ENCODE measurements at regions not wholly inside any gene's neighbourhood (a gene's known extent, or its start where the extent isn't known, plus 50 kb on each side); places are given as distances from the start of the nearest gene placed in this dataset.

DNA sequence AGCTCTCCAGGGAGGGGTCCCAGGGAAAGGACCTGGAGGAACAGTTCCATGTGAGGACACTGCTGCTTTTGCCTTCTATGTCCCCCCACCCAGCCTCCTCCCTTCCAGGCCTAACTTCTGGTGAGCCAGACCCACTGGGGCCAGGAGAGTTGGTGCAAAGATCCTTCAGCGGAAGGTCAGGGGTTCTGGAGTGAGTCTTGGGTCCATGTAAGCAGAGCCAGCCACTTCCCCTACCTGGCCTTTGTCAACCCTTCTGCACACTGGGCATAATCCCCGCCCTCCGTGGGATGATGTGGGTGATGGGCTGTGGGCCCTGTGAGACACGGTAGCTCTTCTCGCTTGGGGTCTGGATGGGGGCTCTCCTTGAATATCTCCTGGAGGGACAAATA lies 76.9 kb downstream of the RHOB start:
- no peak for TF ChIP-seq ZFX (IDR thresholded peaks at IDR 0.05)
- no peak for TF ChIP-seq CTCF (conservative IDR thresholded peaks at IDR 0.05)
- H3K27ac ChIP-seq: no peak overlapping the region

DNA sequence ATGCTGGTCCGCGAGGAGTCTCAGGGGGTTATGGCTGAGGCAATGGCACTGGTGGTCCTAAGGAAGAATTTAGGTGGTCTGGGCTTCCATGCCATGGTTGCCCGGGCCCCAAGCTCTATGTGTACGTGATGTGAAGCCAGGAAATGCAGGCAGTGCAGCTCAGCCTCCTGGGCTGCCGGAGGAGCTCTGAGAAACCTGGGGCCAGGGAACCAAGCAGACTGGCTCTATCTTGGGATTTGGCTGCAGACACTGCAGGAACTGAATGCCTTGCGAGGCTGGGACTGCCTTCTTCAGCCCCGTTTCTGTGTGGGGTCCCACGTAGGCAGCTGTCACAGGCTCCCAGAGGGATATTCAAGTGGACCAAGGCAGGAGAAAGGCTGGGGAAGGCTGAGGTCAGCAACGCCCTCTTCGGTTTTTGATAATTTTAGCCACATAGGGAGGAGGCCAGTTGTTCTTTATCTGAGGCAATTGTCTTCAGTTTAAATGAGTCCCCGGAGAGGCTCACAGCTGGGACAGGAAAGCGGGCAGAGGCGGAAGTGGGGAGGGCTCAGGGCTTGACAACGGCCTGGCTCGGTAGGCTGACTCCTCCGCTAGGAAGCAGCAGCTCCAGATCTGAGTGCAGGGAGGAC lies 77.7 kb downstream of the RHOB start:
- no peak for TF ChIP-seq ZFX (IDR thresholded peaks at IDR 0.05)
- no peak for TF ChIP-seq CTCF (conservative IDR thresholded peaks at IDR 0.05)

DNA sequence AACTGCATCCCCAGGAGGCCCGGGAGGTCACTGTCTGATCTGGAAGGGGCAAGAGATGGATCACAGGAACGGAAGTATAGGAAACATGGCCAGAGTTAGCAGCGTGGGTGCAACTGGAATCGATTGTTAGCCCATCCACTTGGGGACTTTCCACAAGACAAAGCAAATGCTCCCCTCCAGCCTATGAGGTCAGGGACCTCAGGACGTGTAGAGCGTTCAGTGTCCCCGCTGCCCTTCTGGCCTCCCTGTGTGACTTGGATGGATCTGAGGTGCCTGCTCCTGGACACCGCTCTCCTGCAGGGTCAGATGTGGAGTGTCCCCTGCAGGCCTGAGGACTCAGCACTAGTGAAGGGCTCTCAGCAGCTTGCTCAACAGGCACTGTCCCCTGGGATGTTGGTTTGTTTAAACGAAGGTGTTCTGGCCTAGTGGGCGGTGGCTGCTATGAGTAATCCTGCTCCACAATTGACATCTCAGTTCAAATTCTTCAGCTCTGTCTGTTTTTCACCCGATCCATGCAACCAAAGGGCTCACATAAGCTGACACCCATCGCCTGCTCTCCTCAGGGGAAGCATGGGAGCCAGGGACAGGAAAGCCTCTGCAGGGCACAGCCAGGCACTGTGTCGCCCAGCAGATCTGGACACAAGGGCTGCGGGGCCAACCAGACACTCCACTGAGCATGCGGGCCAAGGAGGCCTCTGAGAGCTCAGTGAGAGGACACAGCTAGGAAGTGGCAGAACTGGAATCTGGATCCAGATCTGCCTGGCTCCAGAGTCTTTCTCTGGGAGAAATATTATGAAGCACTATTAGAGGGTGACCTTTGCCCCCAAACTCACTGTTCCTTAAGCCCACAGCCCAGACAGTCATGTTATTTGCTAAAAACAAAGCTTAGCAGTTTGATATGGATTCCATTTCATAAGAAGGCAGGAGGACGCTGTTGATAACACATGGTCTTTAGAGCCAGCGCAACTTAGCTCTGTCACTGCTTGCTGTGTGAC lies 78.5 kb downstream of the RHOB start:
- TF ChIP-seq ZFX (IDR thresholded peaks at IDR 0.05): no peak
- no peak for TF ChIP-seq CTCF (conservative IDR thresholded peaks at IDR 0.05)
- H3K27ac ChIP-seq: no peak overlapping the region

More for the DNA sequence above, 77.7 kb downstream of the RHOB start:
- no peak overlapping the region for H3K27ac ChIP-seq

DNA sequence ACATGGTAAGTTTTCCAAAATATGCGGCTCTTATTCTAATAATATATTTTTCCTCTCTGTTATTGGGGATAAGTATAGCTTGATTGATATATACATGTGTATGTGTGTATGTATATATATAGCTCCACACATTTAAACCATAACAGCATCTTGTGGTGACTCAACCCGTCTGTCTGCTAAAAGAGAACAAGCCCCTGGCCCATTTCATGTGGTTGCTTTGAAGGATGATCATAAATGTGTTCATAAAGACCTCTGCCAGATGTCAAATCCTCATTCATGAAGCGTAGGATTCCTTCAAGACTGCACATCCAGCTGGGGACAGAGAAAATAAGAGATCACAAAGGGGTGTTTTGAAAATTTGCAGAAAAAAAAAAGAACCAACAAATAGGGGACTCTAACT lies 79.3 kb downstream of the RHOB start:
- H3K27ac ChIP-seq: no peak overlapping the region
- TF ChIP-seq CTCF (conservative IDR thresholded peaks at IDR 0.05): no peak
- no peak for TF ChIP-seq ZFX (IDR thresholded peaks at IDR 0.05)

- no peak overlapping the region for H3K27ac ChIP-seq
- TF ChIP-seq ZFX (IDR thresholded peaks at IDR 0.05) (no peak), CTCF (conservative IDR thresholded peaks at IDR 0.05) (no peak)
Measured at GRCh38 chr2:20526708-20527107, 79.8 kb downstream of the RHOB start.

- TF ChIP-seq CTCF (conservative IDR thresholded peaks at IDR 0.05) (no peak), ZFX (IDR thresholded peaks at IDR 0.05) (no peak)
- H3K27ac ChIP-seq: no peak overlapping the region
Measured at GRCh38 chr2:20528713-20529112, 81.8 kb downstream of the RHOB start.

DNA sequence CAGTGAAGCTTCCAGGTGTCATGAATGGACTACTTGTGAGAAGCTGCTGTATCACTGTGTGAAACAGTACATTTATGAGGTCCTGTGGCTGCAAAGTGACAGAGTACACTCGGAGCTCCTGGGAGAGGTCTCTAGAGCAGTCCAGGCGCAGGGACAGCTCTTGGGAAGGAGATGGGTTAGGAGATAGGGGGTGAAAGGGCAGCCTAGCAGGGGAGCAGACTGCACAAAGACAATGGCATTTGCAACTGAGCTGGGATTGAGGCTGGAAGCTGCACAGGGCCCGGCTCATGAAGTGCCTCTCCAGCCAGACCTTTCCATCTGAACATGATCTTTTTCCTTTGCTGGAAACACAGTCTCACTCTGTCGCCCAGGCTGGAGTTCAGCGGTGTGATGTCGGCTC lies 83.6 kb downstream of the RHOB start:
- TF ChIP-seq ZFX (IDR thresholded peaks at IDR 0.05): no peak
- no peak for TF ChIP-seq CTCF (conservative IDR thresholded peaks at IDR 0.05)
- H3K27ac ChIP-seq: no peak overlapping the region

Data from C4-2B (cell line).